MM.1S (cell line): ENCODE measurements at regions not wholly inside any gene's neighbourhood (a gene's known extent, or its start where the extent isn't known, plus 50 kb on each side); places are given as distances from the start of the nearest gene placed in this dataset.

ENCODE experiments used
- DNase-seq: peaks from one replicate; pipeline ENCODE4 v3.0.0-alpha.2; 2015
- H2AFZ ChIP-seq: fragments of 300-600 bp; sonication (generic); 2 replicates; pipeline ENCODE4 v1.6.0; 2016; ENCODE audit warnings: antibody characterized with exemption, low read length
- H3F3A ChIP-seq: fragments of 300-600 bp; sonication (generic); 2 replicates; pipeline ENCODE4 v1.6.1; 2016; ENCODE audit warnings: mild to moderate bottlenecking, antibody characterized with exemption, low read length, moderate library complexity, mixed read lengths; ENCODE audit not compliant: insufficient read depth
- H3K27ac ChIP-seq: fragments of 300-600 bp; sonication (generic); 2 replicates; pipeline ENCODE4 v1.5.1; 2016; ENCODE audit warnings: mild to moderate bottlenecking, low read length
- H3K27me3 ChIP-seq: fragments of 300-600 bp; sonication (generic); replicated peaks from 2 replicates; pipeline ENCODE4 v1.6.0; 2016; ENCODE audit warnings: low read length; ENCODE audit not compliant: insufficient read depth
- H3K36me3 ChIP-seq: fragments of 300-600 bp; sonication (generic); replicated peaks from 2 replicates; pipeline ENCODE4 v1.6.1; 2016; ENCODE audit warnings: mild to moderate bottlenecking, low read length, mixed read lengths; ENCODE audit not compliant: insufficient read depth
- H3K4me1 ChIP-seq: fragments of 300-600 bp; sonication (generic); 2 replicates; pipeline ENCODE4 v1.6.1; 2016; ENCODE audit warnings: low read length, mixed read lengths
- H3K4me2 ChIP-seq: fragments of 300-600 bp; sonication (generic); 2 replicates; pipeline ENCODE4 v1.6.0; 2016; ENCODE audit warnings: low read depth, low read length
- H3K4me3 ChIP-seq: fragments of 300-600 bp; sonication (generic); 2 replicates; pipeline ENCODE4 v1.5.1; 2016; ENCODE audit warnings: low read length, mixed read lengths
- H3K79me2 ChIP-seq: fragments of 300-600 bp; sonication (generic); 2 replicates; pipeline ENCODE4 v1.6.1; 2016; ENCODE audit warnings: mixed run types, low read length, mixed read lengths
- H3K9ac ChIP-seq: fragments of 300-600 bp; sonication (generic); 2 replicates; pipeline ENCODE4 v1.6.1; 2016; ENCODE audit warnings: low read length, mixed read lengths
- H3K9me2 ChIP-seq: fragments of 300-600 bp; sonication (generic); replicated peaks from 2 replicates; pipeline ENCODE4 v1.6.1; 2016; ENCODE audit warnings: mild to moderate bottlenecking, low read length, mixed read lengths; ENCODE audit not compliant: insufficient read depth
- H3K9me3 ChIP-seq: fragments of 300-600 bp; sonication (generic); replicated peaks from 2 replicates; pipeline ENCODE4 v1.6.1; 2016; ENCODE audit warnings: mild to moderate bottlenecking, low read length, mixed read lengths; ENCODE audit not compliant: insufficient read depth
- H4K20me1 ChIP-seq: fragments of 300-600 bp; sonication (generic); 2 replicates; pipeline ENCODE4 v1.6.1; 2016; ENCODE audit warnings: mild to moderate bottlenecking, low read length, moderate library complexity, mixed read lengths; ENCODE audit not compliant: insufficient read depth
- CTCF ChIP-seq: fragments of 300-600 bp; sonication (generic); IDR thresholded peaks from 2 replicates; pipeline ENCODE4 v1.5.1; 2016; ENCODE audit warnings: antibody characterized with exemption, low read length, mixed read lengths
- EZH2 ChIP-seq: fragments of 300-600 bp; sonication (generic); optimal IDR thresholded peaks from 2 replicates; pipeline ENCODE3; 2017; ENCODE audit warnings: low read depth, mild to moderate bottlenecking, antibody characterized with exemption, low read length, mixed read lengths
- EZH2phosphoT487 ChIP-seq: fragments of 300-600 bp; sonication (generic); IDR thresholded peaks from 2 replicates; pipeline ENCODE4 v1.6.1; 2018; ENCODE audit warnings: antibody characterized with exemption, low read length

GRCh38 chr3:139117136-139117675, 72.5 kb upstream of the PRR23C start:
- Histone ChIP-seq H3K4me3 (no peak overlapping the region), H3K9me2 (no peaks in the 10 kb centered on the region), H3K27ac (no peak overlapping the region), H3F3A (peaks cover 3% of the 10 kb centered on the region; the same call in 1 of the 2 replicates), H3K9ac (no peak overlapping the region), H4K20me1 (no peaks in the 10 kb centered on the region), H3K4me1 (0 out of 2 replicates have a peak, but pooled peaks cover 1% of the 10 kb centered on the region), H3K27me3 (no peaks in the 10 kb centered on the region), H2AFZ (no peak overlapping the region), H3K79me2 (no peaks in the 10 kb centered on the region), H3K4me2 (no peak overlapping the region), H3K9me3 (no peaks in the 10 kb centered on the region), H3K36me3 (no peaks in the 10 kb centered on the region)
- no peak for DNase-seq
- TF ChIP-seq EZH2 (no peak), EZH2phosphoT487 (no peak), CTCF (no peak)

DNA sequence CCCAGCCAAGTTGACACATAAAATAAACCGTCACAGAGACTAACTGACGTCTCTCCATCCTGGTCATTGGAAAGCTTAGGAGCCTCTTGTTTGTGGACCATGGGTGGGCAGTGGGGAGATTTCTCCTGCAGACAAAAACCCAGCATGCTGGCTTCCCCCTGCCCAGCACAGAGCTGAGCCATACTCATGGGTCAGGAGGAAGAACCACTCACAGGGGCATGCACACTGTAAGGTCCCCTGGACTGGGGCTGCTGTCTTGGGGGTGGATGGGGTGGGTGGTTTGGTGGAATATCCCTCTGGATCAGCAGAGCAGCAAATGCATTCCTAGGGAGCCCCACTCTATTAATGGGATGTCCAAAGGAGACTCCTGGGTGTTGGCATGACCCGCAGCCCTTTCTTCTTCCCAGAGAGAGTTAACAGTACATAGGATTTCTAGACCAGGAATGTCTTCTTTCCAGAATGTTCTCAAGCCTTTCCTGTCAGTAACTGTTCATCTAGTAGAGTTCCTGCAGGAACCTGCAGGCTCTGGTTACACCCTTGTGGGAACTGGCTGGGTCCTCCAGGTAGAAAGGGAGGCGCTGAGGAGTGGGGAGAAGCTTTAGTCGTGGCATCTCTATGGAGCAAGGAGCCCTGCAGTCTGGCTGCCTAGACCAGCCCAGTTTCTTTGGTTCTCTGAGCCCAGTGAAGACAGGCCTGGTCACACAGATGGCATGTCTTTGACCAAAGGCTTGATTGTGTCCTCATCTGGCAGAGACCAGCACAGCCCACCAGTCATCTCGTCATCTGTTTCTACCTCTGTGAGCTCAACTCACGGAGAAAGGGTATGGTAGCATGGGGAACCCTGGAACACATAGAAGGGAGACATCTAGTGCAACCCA, 73.4 kb upstream of the PRR23C start:
- no peak overlapping the region for H3K4me2 ChIP-seq
- no peak overlapping the region for H3K9ac ChIP-seq
- H3K9me3 ChIP-seq, result no peaks in the 10 kb centered on the region
- H2AFZ ChIP-seq, result no peak overlapping the region
- no peaks in the 10 kb centered on the region for H4K20me1 ChIP-seq
- no peak overlapping the region for H3K27ac ChIP-seq
- H3K79me2 ChIP-seq, result no peaks in the 10 kb centered on the region
- no peaks in the 10 kb centered on the region for H3F3A ChIP-seq
- no peaks in the 10 kb centered on the region for H3K9me2 ChIP-seq
- no peaks in the 10 kb centered on the region for H3K36me3 ChIP-seq
- no peaks in the 10 kb centered on the region for H3K27me3 ChIP-seq
- H3K4me3 ChIP-seq, result no peak overlapping the region
- H3K4me1 ChIP-seq, result no peaks in the 10 kb centered on the region
- no peak for DNase-seq
- TF ChIP-seq CTCF (no peak), EZH2phosphoT487 (no peak), EZH2 (no peak)

DNA sequence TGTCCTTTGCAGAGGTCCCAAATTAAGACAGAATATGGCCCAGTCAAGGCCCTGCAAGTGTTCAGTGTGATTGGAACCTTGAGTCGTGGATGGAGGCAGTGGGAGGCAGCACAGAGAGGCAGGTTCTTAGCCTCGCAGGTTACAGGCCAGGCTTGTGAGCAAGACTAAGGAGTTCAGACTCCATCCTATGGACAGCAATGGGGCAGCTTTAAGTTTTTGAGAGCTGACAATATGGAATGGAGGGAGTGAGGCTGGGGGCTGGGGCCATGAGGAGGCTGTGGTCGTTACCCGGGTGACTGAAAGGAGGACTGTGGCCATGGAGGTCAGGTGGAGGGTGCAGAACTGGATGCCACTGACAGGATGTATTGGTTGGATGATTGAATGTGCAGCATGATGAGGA, 74.1 kb upstream of the PRR23C start:
- H3K79me2 ChIP-seq, result no peaks in the 10 kb centered on the region
- no peak overlapping the region for H2AFZ ChIP-seq
- H3K36me3 ChIP-seq, result no peaks in the 10 kb centered on the region
- no peaks in the 10 kb centered on the region for H4K20me1 ChIP-seq
- no peak overlapping the region for H3K27ac ChIP-seq
- no peak overlapping the region for H3K4me2 ChIP-seq
- no peak for DNase-seq
- H3K4me3 ChIP-seq, result no peak overlapping the region
- no peaks in the 10 kb centered on the region for H3K4me1 ChIP-seq
- H3K9me3 ChIP-seq, result no peaks in the 10 kb centered on the region
- H3K9me2 ChIP-seq, result no peaks in the 10 kb centered on the region
- no peaks in the 10 kb centered on the region for H3K27me3 ChIP-seq
- no peaks in the 10 kb centered on the region for H3F3A ChIP-seq
- H3K9ac ChIP-seq, result no peak overlapping the region
- no peak for TF ChIP-seq CTCF
